GM12892 (cell line): ENCODE measurements at regions not wholly inside any gene's neighbourhood (a gene's known extent, or its start where the extent isn't known, plus 50 kb on each side); places are given as distances from the start of the nearest gene placed in this dataset.

Source experiments
- DNase-seq: peaks from one replicate; pipeline ENCODE4 v3.0.0; 2011; ENCODE audit not compliant: insufficient read length
- FAIRE-seq: peaks from 2 replicates; lab custom pipeline; 2011; peaks lifted over from hg19 to GRCh38; lab: Jason Lieb, UNC
- POLR2A ChIP-seq: IDR thresholded peaks from 2 replicates; pipeline ENCODE4 v1.6.1; 2011; ENCODE audit warnings: low read depth, low read length, control low read depth
- POLR2AphosphoS5 ChIP-seq: IDR thresholded peaks from 2 replicates; pipeline ENCODE4 v1.6.1; 2011; ENCODE audit warnings: low read depth, low read length, control low read depth
- TAF1 ChIP-seq: IDR thresholded peaks from 2 replicates; pipeline ENCODE4 v1.6.1; 2011; ENCODE audit warnings: low read depth, mild to moderate bottlenecking, control low read depth, low read length, borderline replicate concordance

DNA sequence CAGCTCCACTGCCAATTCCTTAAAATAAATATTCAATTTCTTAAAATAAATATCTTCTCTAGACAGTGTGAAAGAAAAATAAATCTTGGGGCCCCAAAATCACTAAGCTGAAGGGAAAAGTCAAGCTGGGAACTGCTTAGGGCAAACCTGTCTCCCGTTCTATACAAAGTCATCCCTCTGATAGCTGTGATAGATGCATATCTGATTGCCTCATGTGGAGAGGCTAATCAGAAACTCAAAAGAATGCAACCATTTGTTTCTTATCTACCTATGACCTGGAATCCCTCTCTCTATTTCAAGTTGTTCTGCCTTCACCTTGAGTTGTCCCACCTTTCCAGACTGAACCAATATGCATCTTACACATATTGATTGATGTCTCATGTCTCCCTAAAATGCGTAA, 889.8 kb downstream of the TRHDE start:
- FAIRE-seq (no peak), DNase-seq (no peak)
- TF ChIP-seq POLR2AphosphoS5 (no peak), POLR2A (no peak), TAF1 (no peak)

DNA sequence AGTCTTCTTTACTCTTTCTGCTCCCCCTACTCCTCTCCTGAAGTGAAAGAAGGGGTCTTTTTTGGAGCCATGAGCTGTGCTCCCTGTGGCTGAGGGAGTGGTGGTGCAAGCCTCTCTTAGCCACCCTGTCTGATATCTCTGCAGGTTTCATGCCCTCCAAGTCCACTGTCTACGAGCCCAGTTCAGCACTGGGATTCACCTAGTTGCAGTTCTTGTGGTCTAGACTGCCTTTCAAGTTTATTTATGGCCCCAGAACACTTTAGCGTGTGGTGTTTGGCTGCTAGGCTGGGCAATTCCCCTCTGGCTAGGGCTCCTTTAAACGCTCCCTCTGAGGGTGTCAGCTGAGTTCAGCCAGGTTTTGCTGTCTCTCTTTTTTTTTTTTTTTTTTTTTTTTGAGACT, 908.6 kb downstream of the TRHDE start:
- no peak for DNase-seq
- FAIRE-seq = no peak
- TF ChIP-seq TAF1 (no peak), POLR2A (no peak), POLR2AphosphoS5 (no peak)

DNA sequence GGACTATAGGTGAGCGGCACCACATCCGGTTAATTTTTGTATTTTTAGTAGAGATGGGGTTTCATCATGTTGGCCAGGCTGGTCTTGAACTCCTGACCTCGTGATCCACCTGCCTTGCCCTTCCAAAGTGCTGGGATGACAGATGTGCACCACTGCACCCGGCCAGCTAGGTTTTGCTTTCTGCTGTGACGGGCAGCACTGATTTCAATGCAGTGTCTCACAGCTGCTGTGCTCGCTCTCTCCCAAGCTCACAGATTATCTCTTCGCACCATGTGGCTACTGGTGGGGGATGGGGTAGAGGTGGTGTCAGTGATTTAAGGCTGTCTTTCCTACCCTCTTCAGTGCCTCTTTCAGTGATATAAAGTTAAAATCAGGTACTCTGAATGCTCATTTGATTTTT, 909.1 kb downstream of the TRHDE start:
- no peak for DNase-seq
- FAIRE-seq = no peak
- no peak for TF ChIP-seq POLR2A
- TF ChIP-seq POLR2AphosphoS5 = no peak

DNA sequence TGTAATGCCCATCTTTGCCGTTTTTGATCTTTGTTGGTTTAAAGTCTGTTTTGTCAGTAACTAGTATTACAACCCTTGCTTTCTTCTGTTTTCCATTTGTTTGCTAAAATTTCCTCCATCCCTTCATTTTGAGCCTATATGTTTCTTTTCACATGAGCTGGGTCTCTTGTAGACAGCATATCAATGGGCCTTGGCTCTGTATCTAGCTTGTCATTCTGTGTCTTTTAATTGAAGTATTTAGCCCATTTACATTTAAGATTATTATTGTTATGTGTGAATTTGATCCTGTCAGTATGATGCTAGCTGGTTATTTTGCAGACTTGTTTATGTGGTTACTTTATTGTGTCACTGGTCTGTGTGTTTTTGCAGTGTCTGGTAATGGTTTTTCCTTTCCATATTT, 913.2 kb downstream of the TRHDE start:
- DNase-seq (no peak), FAIRE-seq (no peak)
- TF ChIP-seq POLR2A (no peak), POLR2AphosphoS5 (no peak)

DNA sequence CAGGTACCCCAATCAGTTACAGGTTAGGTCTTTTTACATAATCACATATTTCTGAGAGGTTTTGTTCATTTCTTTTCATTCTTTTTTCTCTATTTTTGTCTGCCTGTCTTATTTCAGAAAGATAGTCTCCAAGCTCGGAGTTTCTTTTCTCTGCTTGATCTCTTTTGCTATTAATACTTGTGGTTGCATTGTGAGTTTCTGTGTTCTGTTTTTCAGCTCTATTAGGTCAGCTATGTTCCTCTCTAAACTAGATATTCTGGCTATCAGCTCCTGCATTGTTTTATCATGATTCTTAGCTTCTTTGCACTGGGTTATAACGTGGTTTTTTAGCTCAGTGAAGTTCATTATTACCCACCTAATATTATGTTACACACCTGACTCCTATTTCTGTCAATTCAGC, 914.1 kb downstream of the TRHDE start:
- no peak for TF ChIP-seq POLR2A
- TF ChIP-seq TAF1 = no peak
- TF ChIP-seq POLR2AphosphoS5 = no peak
- DNase-seq (no peak), FAIRE-seq (no peak)

DNA sequence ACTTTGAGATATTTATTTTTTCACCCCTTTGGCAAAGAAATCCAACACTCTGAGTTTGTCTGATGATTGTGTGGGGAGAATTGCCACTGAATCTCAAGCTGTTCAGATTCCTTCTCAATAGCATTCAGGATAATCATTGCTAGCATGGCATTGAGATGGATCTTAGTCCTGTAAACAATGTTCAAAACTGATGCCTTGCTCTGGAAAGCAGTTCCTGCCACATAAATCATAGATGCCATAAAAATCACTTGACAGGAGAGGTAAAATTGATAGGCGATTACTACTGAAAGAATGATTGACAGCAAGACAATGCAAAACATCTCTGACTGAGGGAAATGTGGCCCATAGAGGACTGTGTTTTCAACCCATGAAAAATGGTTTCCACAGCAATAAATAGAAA, 915.6 kb downstream of the TRHDE start:
- FAIRE-seq = no peak
- no peak for TF ChIP-seq POLR2AphosphoS5
- TF ChIP-seq POLR2A = no peak
- TF ChIP-seq TAF1 = no peak
- DNase-seq = no peak

DNA sequence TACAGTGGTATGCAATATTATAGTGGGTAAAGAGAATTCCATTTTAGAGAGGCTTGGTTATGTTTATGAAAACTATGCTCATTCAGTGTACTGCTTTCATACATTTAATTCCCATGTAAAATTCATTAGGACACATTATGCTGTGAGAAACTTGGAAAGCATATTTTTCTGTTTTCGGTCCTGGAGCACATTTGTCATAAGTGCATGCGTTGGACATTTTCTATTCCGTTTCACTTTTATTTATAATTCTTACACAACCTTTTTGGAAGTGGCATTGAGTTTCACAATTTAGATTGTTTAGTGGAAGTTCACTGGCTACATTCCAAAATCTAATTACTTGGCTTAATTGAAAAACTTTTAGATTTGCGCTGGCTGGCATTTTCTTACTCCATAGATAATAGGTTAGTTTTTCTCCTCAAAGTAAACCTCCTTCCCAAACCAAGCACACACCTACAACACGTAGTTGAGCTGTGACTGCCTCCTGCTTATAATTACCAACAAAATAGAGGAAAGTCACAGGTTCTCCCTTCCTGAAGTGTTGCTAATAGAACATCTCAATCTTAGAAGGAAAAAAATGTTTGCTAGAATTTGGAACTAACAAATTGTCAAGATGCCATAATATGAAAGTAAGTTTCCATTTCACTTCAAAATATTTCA, 938.5 kb downstream of the TRHDE start:
- FAIRE-seq (no peak), DNase-seq (no peak)
- TF ChIP-seq TAF1 (no peak), POLR2AphosphoS5 (no peak), POLR2A (no peak)

DNA sequence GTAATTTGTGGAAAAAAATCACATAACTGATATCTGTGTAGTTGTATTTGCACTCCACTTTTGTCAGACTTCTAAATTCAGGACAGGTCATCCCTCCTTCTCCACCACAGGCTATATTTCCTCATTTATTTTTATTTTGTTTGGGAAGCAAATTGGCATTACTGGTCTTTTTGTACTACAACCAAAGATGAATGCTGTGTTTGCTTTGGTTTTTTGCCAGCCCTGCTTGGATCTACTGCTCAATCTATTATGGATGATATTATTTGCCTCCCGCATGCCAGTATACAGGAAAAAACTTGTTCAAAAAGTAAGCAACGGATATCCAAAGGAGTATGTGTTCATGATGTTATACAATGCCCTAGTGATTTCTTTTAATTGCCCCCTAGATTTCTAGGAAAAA, 948.8 kb downstream of the TRHDE start:
- FAIRE-seq = no peak
- TF ChIP-seq POLR2A = no peak
- TF ChIP-seq TAF1 = no peak
- no peak for TF ChIP-seq POLR2AphosphoS5
- no peak for DNase-seq

DNA sequence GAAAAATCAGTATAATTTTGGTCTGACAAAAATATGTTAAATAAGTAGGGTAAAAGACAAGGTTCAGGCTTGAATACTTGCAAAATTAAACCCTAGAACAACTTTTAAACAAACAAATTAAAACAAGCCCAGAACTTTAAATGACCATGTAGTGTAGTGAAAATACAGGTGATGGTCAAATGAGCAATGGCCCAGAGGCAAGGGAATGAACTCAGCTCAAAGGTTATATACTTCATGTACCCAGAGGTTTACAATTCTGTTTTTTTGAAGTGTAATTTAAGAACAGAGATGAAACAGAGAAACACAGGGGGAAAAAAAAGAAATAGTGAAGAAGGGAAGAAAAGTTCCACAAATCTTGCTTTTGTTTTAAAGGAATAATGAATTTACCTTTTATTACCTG, 949.2 kb downstream of the TRHDE start:
- TF ChIP-seq POLR2A (no peak), POLR2AphosphoS5 (no peak), TAF1 (no peak)
- no peak for FAIRE-seq

DNA sequence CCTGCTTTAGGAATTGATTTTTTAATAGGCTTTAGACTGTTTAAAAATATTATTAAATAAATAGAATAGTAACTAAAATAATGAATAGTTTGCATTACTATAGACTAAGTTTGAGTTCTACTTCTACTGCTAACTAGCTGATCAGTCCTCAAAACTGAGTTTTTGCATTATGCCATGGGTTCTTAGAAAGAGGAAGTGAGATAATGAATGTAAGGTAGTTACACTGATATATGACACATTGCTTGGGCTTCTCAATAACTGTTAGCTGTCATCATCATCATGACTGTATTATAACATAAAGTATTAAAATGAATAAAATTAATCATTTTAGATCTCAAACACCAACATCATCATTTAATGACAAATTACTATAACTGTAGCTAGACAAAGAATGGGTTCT, 949.7 kb downstream of the TRHDE start:
- no peak for DNase-seq
- FAIRE-seq = no peak
- TF ChIP-seq POLR2AphosphoS5 (no peak), POLR2A (no peak), TAF1 (no peak)

More for the DNA sequence above, 949.2 kb downstream of the TRHDE start:
- DNase-seq = no peak

DNA sequence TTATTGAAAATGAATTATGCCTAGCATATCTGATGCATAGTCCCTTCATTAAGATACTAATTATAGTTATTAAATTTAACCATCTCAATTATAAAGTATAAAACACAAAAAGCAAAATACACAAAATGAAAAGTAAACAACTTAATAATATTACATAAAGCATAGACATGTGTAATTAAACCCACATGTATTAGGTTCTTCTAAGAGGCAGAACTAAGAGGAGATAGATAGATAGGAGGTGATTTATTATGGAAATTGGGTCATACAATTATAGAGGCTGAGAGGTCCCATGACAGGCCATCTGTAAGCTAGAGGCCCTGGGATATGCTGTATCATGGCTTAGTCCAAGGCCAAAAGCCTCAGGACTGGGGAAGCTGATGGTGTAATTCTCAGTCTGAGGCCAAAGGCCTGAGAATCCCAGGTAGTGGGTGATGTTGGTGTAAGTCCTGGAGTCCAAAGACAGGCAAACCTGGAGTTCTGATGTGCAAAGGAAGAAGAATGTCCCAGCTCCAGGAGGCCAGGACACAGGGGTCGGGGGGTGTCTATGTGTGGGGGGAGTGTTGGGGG, 953.3 kb downstream of the TRHDE start:
- TF ChIP-seq TAF1 (no peak), POLR2AphosphoS5 (no peak), POLR2A (no peak)
- FAIRE-seq (no peak), DNase-seq (no peak)

DNA sequence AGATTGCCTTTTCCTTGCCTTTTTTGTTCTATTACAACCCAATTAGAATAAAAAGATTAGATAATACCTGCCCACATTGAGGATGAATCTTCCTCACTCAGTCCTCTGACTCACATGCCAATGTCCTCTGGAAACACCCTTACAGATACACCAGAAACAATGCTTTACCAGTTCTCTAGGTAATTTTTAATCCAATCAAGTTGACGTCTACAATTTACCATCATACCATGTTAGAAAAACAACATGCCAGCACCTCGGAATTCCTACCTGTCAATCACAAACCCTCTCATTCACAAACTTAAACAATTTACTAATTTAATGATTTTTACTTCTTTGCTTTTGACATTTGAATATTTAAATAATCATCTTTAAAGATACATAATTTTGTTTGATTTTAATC, 953.8 kb downstream of the TRHDE start:
- TF ChIP-seq POLR2A (no peak), TAF1 (no peak)
- FAIRE-seq (no peak), DNase-seq (no peak)
